Liver (tissue), 3 donors: ENCODE measurements at regions not wholly inside any gene's neighbourhood (a gene's known extent, or its start where the extent isn't known, plus 50 kb on each side); places are given as distances from the start of the nearest gene placed in this dataset.

Source experiments
- CTCF ChIP-seq: fragments of 150-350 bp; IDR thresholded peaks from 2 replicates; pipeline ENCODE4 v1.5.1; 2017; ENCODE audit warnings: improper control_type of control experiment, low read depth, low read length; ENCODE audit not compliant: missing input control
- TAF1 ChIP-seq: conservative IDR thresholded peaks from 2 replicates; pipeline ENCODE4 v1.6.1; 2016; ENCODE audit warnings: antibody characterized with exemption, mild to moderate bottlenecking
- donor health status: healthy.
- donor health status: healthy.

- TF ChIP-seq CTCF = no peak
- TF ChIP-seq TAF1 = no peak
Measured at GRCh38 chr1:72397786-72398185, 115.4 kb upstream of the NEGR1 start.
